ENCODE measurements at regions not wholly inside any gene's neighbourhood (a gene's known extent, or its start where the extent isn't known, plus 50 kb on each side); places are given as distances from the start of the nearest gene placed in this dataset.
"Not testable (repeated sequence)": the region's sequence is repeated elsewhere in the genome, so short reads cannot be mapped to it uniquely, and the experiment has no call there.

- no peak for DNase-seq
Observed at GRCh38 chr2:234250926-234251325, 200.4 kb downstream of the SPP2 start.

- DNase-seq = no peak
Observed at GRCh38 chr2:234249873-234250272, 199.4 kb downstream of the SPP2 start.

- no peak for DNase-seq
Observed at GRCh38 chr2:234249034-234249735, 198.7 kb downstream of the SPP2 start.

GRCh38 chr2:234248213-234248710, 197.8 kb downstream of the SPP2 start:
- not testable (repeated sequence) for DNase-seq

GRCh38 chr2:234247453-234248180, 197.1 kb downstream of the SPP2 start:
- no peak for DNase-seq

- no peak for DNase-seq
Observed at GRCh38 chr2:234245945-234246344, 195.4 kb downstream of the SPP2 start.

GRCh38 chr2:234243871-234244565, 193.5 kb downstream of the SPP2 start:
- no peak for DNase-seq

- DNase-seq = no peak
Observed at GRCh38 chr2:234242459-234242836, 191.9 kb downstream of the SPP2 start.

- no peak for DNase-seq
Observed at GRCh38 chr2:234241656-234242458, 191.4 kb downstream of the SPP2 start.

GRCh38 chr2:234240917-234241316, 190.4 kb downstream of the SPP2 start:
- DNase-seq = no peak

- no peak for DNase-seq
Observed at GRCh38 chr2:234235191-234235590, 184.7 kb downstream of the SPP2 start.

GRCh38 chr2:234231460-234231859, 181.0 kb downstream of the SPP2 start:
- no peak for DNase-seq

GRCh38 chr2:234219046-234219310, 168.5 kb downstream of the SPP2 start:
- DNase-seq = no peak

- DNase-seq = peak in 1 of 56 donors; percentile 3
Observed at GRCh38 chr2:234218266-234219045, 168.0 kb downstream of the SPP2 start.

- DNase-seq = no peak
Observed at GRCh38 chr2:234212534-234212933, 162.0 kb downstream of the SPP2 start.

- DNase-seq = no peak
Observed at GRCh38 chr2:234211797-234212196, 161.3 kb downstream of the SPP2 start.

- DNase-seq = no peak
Observed at GRCh38 chr2:234206738-234207137, 156.2 kb downstream of the SPP2 start.

GRCh38 chr2:234204480-234204879, 154.0 kb downstream of the SPP2 start:
- DNase-seq = no peak

GRCh38 chr2:234203135-234203984, 152.9 kb downstream of the SPP2 start:
- peak in 1 of 56 donors; percentile 5 for DNase-seq

- DNase-seq = no peak
Observed at GRCh38 chr2:234202601-234203000, 152.1 kb downstream of the SPP2 start.
